ENCODE measurements at regions not wholly inside any gene's neighbourhood (a gene's known extent, or its start where the extent isn't known, plus 50 kb on each side); places are given as distances from the start of the nearest gene placed in this dataset.

- TF ChIP-seq CTCF (IDR thresholded peaks at IDR 0.05): no peak
- no peak for TF ChIP-seq ZFX (IDR thresholded peaks at IDR 0.05; ENCODE audit: borderline replicate concordance)
These were observed 344.7 kb upstream of the FIGN start for GRCh38 chr2:164080486-164080885.
